ENCODE measurements at regions not wholly inside any gene's neighbourhood (a gene's known extent, or its start where the extent isn't known, plus 50 kb on each side); places are given as distances from the start of the nearest gene placed in this dataset.

DNA sequence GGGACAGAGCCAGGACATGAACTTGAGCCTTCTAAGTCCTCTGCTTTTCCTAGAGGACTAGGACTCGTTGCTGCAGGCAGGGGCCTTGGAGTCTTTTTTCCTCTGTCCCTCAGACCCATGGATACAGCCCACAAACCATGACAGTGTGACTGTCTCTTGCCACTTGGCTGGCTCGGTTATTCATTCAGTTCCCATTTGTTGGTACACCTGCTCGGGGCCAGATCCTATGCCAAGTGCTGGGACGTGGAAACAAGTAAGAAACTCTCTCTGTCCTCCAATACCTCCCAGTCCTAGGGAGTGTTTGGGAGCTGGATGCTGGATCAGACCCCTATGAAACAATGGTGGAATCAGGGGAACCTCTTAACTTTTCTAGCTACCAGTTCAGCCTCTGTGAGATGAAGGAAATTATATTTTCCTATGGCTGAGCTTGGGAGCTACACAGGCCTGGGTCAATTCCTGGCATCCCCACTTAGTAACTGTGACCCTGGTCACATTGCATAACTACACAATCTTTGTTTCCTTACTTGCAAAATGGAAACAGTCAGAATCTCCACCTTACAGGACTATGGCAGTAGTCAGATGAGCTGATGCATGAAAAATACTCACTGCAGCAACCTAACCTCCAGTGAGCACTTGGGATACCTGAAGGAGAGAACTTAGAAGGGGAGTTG lies 106.3 kb upstream of the VRK1 start:
- peaks cover 100% of the 10 kb centered on the region for H3K27me3 Mint-ChIP-seq (ENCODE audit: low read depth)
- no peak overlapping the region; the same call in 1 of the 2 replicates for H3K14ac ChIP-seq (ENCODE audit: insufficient read depth, low read length)

More for the DNA sequence above, 106.3 kb upstream of the VRK1 start:
- Histone ChIP-seq H3K56ac (ENCODE audit: insufficient read length, low read depth, low read length) (no peak overlapping the region), H2AK5ac (ENCODE audit: insufficient read length, low read length) (no peak overlapping the region), H3K23ac (ENCODE audit: insufficient read length, low read depth, low read length) (no peak overlapping the region), H3K79me2 (ENCODE audit: insufficient read depth, low read length) (no peaks in the 10 kb centered on the region), H2BK12ac (ENCODE audit: insufficient read length, low read depth, low read length) (no peak overlapping the region), H3K9me3 (ENCODE audit: control insufficient read depth, low read depth, low read length) (no peaks in the 10 kb centered on the region), H3K4ac (ENCODE audit: low read depth, low read length) (no peak overlapping the region), H2AFZ (ENCODE audit: low read length) (no peak overlapping the region), H2BK120ac (ENCODE audit: low read depth, low read length, poor library complexity, severe bottlenecking) (no peak overlapping the region), H4K20me1 (ENCODE audit: control insufficient read depth, insufficient read depth, insufficient read length) (no peaks in the 10 kb centered on the region), H3K79me1 (ENCODE audit: insufficient read depth, low read depth, low read length, poor library complexity, severe bottlenecking) (no peaks in the 10 kb centered on the region), H3K18ac (ENCODE audit: insufficient read length, low read depth, low read length) (no peak overlapping the region), H3K4me1 (ENCODE audit: insufficient read depth, low read length) (peaks cover 3% of the 10 kb centered on the region; the same call in 1 of the 2 replicates), H2BK20ac (ENCODE audit: low read depth, low read length, poor library complexity, severe bottlenecking) (no peak overlapping the region), H3K4me2 (ENCODE audit: insufficient read depth, insufficient read length, low read length) (no peak overlapping the region), H4K5ac (ENCODE audit: insufficient read length, low read depth, low read length) (no peak overlapping the region), H2BK5ac (ENCODE audit: insufficient read length, low read length) (no peak overlapping the region), H3K9ac (ENCODE audit: extremely low read depth, insufficient read length, low read length) (no peak overlapping the region), H4K91ac (ENCODE audit: insufficient read length, low read depth, low read length) (no peak overlapping the region), H3K27me3 (ENCODE audit: insufficient read depth, low read length) (no peaks in the 10 kb centered on the region), H3K23me2 (ENCODE audit: insufficient read length, low read depth, low read length, poor library complexity, severe bottlenecking) (no peaks in the 10 kb centered on the region), H4K8ac (replicated peaks; ENCODE audit: insufficient read length, low read depth, low read length) (no peak overlapping the region), H3K27ac (ENCODE audit: insufficient read length, low read depth, low read length) (no peak overlapping the region), H3T11ph (ENCODE audit: low read length) (no peak overlapping the region), H2BK15ac (ENCODE audit: low read depth, low read length) (no peak overlapping the region)
- Mint-ChIP-seq H3K9me3 (no peaks in the 10 kb centered on the region), H3K4me1 (peaks cover 18 to 20% of the 10 kb centered on the region in 2 experiments), H3K4me3 (no peak overlapping the region), H3K27ac (no peak overlapping the region), H3K36me3 (ENCODE audit: insufficient read depth in 1 of 3, low read depth in 3 of 3) (no peaks in the 10 kb centered on the region)
- WGBS (ENCODE audit: extremely low coverage, insufficient read length, low lambda C conversion rate), result no CpG with 5 or more reads among the region's 4 CpGs
- DNase-seq, result no peak
- TF ChIP-seq, protein P1, sequence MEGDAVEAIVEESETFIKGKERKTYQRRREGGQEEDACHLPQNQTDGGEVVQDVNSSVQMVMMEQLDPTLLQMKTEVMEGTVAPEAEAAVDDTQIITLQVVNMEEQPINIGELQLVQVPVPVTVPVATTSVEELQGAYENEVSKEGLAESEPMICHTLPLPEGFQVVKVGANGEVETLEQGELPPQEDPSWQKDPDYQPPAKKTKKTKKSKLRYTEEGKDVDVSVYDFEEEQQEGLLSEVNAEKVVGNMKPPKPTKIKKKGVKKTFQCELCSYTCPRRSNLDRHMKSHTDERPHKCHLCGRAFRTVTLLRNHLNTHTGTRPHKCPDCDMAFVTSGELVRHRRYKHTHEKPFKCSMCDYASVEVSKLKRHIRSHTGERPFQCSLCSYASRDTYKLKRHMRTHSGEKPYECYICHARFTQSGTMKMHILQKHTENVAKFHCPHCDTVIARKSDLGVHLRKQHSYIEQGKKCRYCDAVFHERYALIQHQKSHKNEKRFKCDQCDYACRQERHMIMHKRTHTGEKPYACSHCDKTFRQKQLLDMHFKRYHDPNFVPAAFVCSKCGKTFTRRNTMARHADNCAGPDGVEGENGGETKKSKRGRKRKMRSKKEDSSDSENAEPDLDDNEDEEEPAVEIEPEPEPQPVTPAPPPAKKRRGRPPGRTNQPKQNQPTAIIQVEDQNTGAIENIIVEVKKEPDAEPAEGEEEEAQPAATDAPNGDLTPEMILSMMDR (conservative IDR thresholded peaks at IDR 0.05), result no peak

Measured in H9 (cell line).